CD4-positive, alpha-beta T cell (primary cell): ENCODE measurements at regions not wholly inside any gene's neighbourhood (a gene's known extent, or its start where the extent isn't known, plus 50 kb on each side); places are given as distances from the start of the nearest gene placed in this dataset.

Experiments
- ATAC-seq: fragments of 200-7000 bp; cut with Tn5 transposase; one replicate; pipeline ENCODE4 v1.10.0; 2022; ENCODE audit warnings: mild to moderate bottlenecking; ENCODE audit not compliant: poor library complexity
- CTCF ChIA-PET: fragments of 350-600 bp; sonication (Branson Sonifier 250); formaldehyde crosslinking; loops from one replicate; lab custom pipeline; 2021; ENCODE audit warnings: antibody characterized with exemption, inconsistent platforms; lab: Charles Lee
- POLR2A ChIA-PET: fragments of 350-600 bp; sonication (Branson Sonifier 250); formaldehyde crosslinking; loops from one replicate; lab custom pipeline; 2021; ENCODE audit warnings: antibody characterized with exemption, inconsistent platforms; lab: Charles Lee
- DNase-seq, 14 experiments: peaks; one replicate each; pipeline ENCODE4 v3.0.0-alpha.2; 2013 to 2020; ENCODE audit warnings: mixed read lengths in 2 of 14
- H3K27ac ChIP-seq, 2 donors: one replicate each; pipeline versions ENCODE4 v1.5.1 to v1.7.0; 2013; ENCODE audit warnings: low read length in 2 of 2, low read depth in 1 of 2, mild to moderate bottlenecking in 1 of 2
- H3K27me3 ChIP-seq, 2 experiments: 1 replicate in 1 of 2; 2 replicates in 1 of 2; pipeline versions ENCODE4 v1.6.1 to v1.7.0; 2013; ENCODE audit warnings: low read length in 2 of 2, control low read depth in 1 of 2, mild to moderate bottlenecking in 1 of 2, moderate library complexity in 1 of 2; ENCODE audit not compliant: insufficient read depth in 2 of 2, control insufficient read depth in 1 of 2
- H3K36me3 ChIP-seq: one replicate; pipeline ENCODE4 v1.6.1; 2013; ENCODE audit warnings: low read length, control low read depth; ENCODE audit not compliant: insufficient read depth
- H3K4me1 ChIP-seq: one replicate; pipeline ENCODE4 v1.6.1; 2013; ENCODE audit warnings: low read length, control low read depth; ENCODE audit not compliant: insufficient read depth
- H3K4me3 ChIP-seq: one replicate; pipeline ENCODE4 v1.5.1; 2013; ENCODE audit warnings: mild to moderate bottlenecking, low read length, moderate library complexity
- H3K9me3 ChIP-seq, 2 experiments: 1 replicate in 1 of 2; 2 replicates in 1 of 2; pipeline versions ENCODE4 v1.6.1 to v1.7.0; 2013; ENCODE audit warnings: low read length in 2 of 2, mild to moderate bottlenecking in 2 of 2, control low read depth in 1 of 2, moderate library complexity in 1 of 2; ENCODE audit not compliant: control insufficient read depth in 1 of 2, insufficient read depth in 1 of 2
- H3K27ac Mint-ChIP-seq: one replicate; pipeline ENCODE4 v1.8.0; 2020; ENCODE audit warnings: mixed read lengths
- H3K27me3 Mint-ChIP-seq: one replicate; pipeline ENCODE4 v1.8.0; 2021; ENCODE audit warnings: mixed read lengths
- H3K36me3 Mint-ChIP-seq: one replicate; pipeline ENCODE4 v1.8.0; 2021; ENCODE audit warnings: low read depth, mixed read lengths
- H3K4me1 Mint-ChIP-seq: one replicate; pipeline ENCODE4 v1.8.0; 2021; ENCODE audit warnings: low read depth, mixed read lengths
- H3K4me3 Mint-ChIP-seq: one replicate; pipeline ENCODE4 v1.8.0; 2020; ENCODE audit warnings: mild to moderate bottlenecking, mixed read lengths
- H3K9me3 Mint-ChIP-seq: one replicate; pipeline ENCODE4 v1.8.0; 2020; ENCODE audit warnings: mixed read lengths
- intact Hi-C, 2 experiments: fragments of 100-400 bp; cut with DNase I in 1 of 2; cut with micrococcal nuclease in 1 of 2; formaldehyde crosslinking; loops; one replicate each; pipeline versions ENCODE4 v1.15.1 to v1.9.0; 2023 to 2025; cut with DNase I, micrococcal nuclease
- TF ChIP-seq, protein P1 (sequence below): fragments of 200-600 bp; IDR thresholded peaks from one replicate; pipeline ENCODE4 v1.8.0; 2022; ENCODE audit warnings: antibody characterized with exemption, mild to moderate bottlenecking

DNA sequence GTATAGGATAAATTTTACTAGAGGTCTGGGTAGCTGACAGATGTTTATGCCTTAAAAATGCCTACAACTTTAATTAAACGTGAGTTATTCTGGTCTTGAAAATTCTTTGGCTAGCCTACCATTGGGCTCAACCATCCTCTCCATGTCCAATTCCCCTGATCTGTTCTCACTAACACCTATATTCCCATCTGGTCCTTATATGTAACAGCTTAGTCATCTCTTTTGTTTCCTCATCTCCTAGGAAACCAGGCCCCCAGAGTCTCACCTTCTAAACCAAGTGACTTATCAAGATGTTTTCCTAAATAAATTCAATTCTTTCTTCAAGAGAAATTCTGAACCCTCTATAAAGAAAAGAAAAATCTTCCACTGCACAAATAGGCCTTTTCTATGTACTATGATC, 148.5 kb downstream of the TTC32 start:
- DNase-seq (no peak), ATAC-seq (no peak)
- no peaks in the 10 kb centered on the region for H3K4me1 ChIP-seq
- H3K4me3 ChIP-seq, result no peak overlapping the region
- H3K27ac ChIP-seq, result no peak overlapping the region
- intact Hi-C loops, result no loop called here
- H3K36me3 Mint-ChIP-seq, result no peaks in the 10 kb centered on the region
- H3K9me3 ChIP-seq, result no peaks in the 10 kb centered on the region
- H3K9me3 Mint-ChIP-seq, result no peaks in the 10 kb centered on the region
- H3K27me3 Mint-ChIP-seq, result peaks cover 14% of the 10 kb centered on the region
- H3K27ac Mint-ChIP-seq, result no peak overlapping the region
- H3K4me1 Mint-ChIP-seq, result no peaks in the 10 kb centered on the region
- H3K4me3 Mint-ChIP-seq, result no peak overlapping the region
- TF ChIP-seq, protein P1, sequence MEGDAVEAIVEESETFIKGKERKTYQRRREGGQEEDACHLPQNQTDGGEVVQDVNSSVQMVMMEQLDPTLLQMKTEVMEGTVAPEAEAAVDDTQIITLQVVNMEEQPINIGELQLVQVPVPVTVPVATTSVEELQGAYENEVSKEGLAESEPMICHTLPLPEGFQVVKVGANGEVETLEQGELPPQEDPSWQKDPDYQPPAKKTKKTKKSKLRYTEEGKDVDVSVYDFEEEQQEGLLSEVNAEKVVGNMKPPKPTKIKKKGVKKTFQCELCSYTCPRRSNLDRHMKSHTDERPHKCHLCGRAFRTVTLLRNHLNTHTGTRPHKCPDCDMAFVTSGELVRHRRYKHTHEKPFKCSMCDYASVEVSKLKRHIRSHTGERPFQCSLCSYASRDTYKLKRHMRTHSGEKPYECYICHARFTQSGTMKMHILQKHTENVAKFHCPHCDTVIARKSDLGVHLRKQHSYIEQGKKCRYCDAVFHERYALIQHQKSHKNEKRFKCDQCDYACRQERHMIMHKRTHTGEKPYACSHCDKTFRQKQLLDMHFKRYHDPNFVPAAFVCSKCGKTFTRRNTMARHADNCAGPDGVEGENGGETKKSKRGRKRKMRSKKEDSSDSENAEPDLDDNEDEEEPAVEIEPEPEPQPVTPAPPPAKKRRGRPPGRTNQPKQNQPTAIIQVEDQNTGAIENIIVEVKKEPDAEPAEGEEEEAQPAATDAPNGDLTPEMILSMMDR, result no peak
- ChIA-PET CTCF (no interaction called here), POLR2A (no interaction called here)
- H3K36me3 ChIP-seq, result no peaks in the 10 kb centered on the region
- H3K27me3 ChIP-seq, result peaks cover 0 to 3% of the 10 kb centered on the region in 2 experiments

DNA sequence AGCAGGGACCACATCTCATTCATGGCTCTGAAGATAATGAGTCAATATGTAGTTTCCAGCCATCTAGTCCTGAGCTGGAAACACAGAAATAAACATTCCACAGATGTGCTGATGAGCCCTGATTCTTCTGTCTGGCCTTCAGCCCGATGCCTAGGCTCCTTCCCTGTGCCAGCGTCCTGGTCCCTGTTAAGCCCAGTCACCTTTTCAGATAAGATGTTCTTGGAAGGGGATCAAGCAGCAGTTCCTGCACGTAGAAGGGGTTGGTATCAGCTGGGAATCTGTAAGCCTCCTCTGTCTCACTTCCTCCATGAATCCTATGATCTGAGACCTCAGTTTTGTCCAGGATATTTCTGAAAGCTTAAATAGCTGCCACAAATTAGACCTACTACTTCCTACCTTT, 149.3 kb downstream of the TTC32 start:
- DNase-seq (no peak), ATAC-seq (no peak)
- ChIA-PET CTCF (no interaction called here), POLR2A (no interaction called here)
- Histone ChIP-seq H3K27me3 (peaks cover 0 to 3% of the 10 kb centered on the region in 2 experiments), H3K36me3 (no peaks in the 10 kb centered on the region), H3K27ac (no peak overlapping the region), H3K9me3 (no peaks in the 10 kb centered on the region), H3K4me1 (no peaks in the 10 kb centered on the region), H3K4me3 (no peak overlapping the region)
- intact Hi-C loops, result no loop called here
- H3K4me1 Mint-ChIP-seq, result no peaks in the 10 kb centered on the region
- H3K27me3 Mint-ChIP-seq, result peaks cover 14% of the 10 kb centered on the region
- H3K36me3 Mint-ChIP-seq, result no peaks in the 10 kb centered on the region
- TF ChIP-seq, protein P1, result no peak
- no peak overlapping the region for H3K4me3 Mint-ChIP-seq
- H3K27ac Mint-ChIP-seq, result no peak overlapping the region
- no peaks in the 10 kb centered on the region for H3K9me3 Mint-ChIP-seq

DNA sequence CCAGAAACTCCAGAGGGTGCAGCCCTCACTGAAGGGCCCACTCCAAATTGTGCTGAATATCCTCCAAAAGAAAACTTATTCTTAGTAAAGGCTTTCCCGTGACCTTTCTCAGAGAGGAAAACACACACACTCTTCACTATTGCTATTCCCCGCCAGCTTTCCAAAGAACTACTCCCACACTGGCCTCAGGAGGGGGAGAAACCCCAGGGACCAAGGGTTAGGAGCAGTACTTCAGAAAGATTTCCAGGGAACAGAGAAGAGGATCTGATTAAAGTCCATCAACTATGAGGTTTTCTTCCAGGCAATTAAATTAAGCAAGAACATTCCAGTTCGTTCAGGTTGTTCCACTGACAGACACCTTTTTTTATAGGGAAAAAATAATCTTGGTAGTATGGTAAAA, 150.2 kb downstream of the TTC32 start:
- no peak for ATAC-seq
- CTCF ChIA-PET, result no interaction called here
- DNase-seq, result no peak
- peaks cover 0 to 4% of the 10 kb centered on the region in 2 experiments for H3K9me3 ChIP-seq
- no peaks in the 10 kb centered on the region for H3K4me1 ChIP-seq
- Mint-ChIP-seq H3K4me3 (no peak overlapping the region), H3K36me3 (no peaks in the 10 kb centered on the region), H3K27ac (no peak overlapping the region), H3K4me1 (no peaks in the 10 kb centered on the region), H3K27me3 (peaks cover 14% of the 10 kb centered on the region), H3K9me3 (no peaks in the 10 kb centered on the region)
- TF ChIP-seq, protein P1, result no peak
- H3K27me3 ChIP-seq, result peaks cover 0 to 3% of the 10 kb centered on the region in 2 experiments
- H3K36me3 ChIP-seq, result no peaks in the 10 kb centered on the region
- no peak overlapping the region for H3K4me3 ChIP-seq
- intact Hi-C loops, result no loop called here
- POLR2A ChIA-PET, result no interaction called here
- H3K27ac ChIP-seq, result no peak overlapping the region
